ENCODE measurements at regions not wholly inside any gene's neighbourhood (a gene's known extent, or its start where the extent isn't known, plus 50 kb on each side); places are given as distances from the start of the nearest gene placed in this dataset.

DNA sequence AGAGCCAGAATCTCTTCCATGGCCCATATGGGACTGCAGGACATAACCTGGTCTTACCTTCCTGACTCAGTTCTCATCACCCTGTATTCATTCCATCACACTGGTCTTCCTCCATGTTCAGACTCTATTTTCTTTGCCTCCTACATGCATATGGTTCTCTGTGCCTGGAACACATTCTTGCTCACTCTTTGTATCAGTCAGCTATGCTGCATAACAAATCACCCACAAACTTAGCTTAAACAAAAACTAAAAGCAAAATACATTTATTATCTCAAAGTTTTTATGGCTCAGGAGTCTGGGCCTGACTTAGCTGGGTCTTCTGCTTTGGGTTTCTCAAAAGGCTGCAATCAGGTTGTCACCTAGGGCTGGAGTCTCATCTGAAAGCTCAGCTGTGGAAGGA, 712.6 kb upstream of the TBX3 start:
- TF ChIP-seq, protein P1, sequence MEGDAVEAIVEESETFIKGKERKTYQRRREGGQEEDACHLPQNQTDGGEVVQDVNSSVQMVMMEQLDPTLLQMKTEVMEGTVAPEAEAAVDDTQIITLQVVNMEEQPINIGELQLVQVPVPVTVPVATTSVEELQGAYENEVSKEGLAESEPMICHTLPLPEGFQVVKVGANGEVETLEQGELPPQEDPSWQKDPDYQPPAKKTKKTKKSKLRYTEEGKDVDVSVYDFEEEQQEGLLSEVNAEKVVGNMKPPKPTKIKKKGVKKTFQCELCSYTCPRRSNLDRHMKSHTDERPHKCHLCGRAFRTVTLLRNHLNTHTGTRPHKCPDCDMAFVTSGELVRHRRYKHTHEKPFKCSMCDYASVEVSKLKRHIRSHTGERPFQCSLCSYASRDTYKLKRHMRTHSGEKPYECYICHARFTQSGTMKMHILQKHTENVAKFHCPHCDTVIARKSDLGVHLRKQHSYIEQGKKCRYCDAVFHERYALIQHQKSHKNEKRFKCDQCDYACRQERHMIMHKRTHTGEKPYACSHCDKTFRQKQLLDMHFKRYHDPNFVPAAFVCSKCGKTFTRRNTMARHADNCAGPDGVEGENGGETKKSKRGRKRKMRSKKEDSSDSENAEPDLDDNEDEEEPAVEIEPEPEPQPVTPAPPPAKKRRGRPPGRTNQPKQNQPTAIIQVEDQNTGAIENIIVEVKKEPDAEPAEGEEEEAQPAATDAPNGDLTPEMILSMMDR (IDR thresholded peaks at IDR 0.05) = no peak
- TF ChIP-seq EZH2 (IDR thresholded peaks at IDR 0.05) (no peak), EZH2phosphoT487 (IDR thresholded peaks at IDR 0.05) (no peak)
